BLaER1 treated with 17β-estradiol and CSF1 and Interleukin-3, amounts not matched to agents 10 nM and 100 nM (cell line): ENCODE measurements at regions not wholly inside any gene's neighbourhood (a gene's known extent, or its start where the extent isn't known, plus 50 kb on each side); places are given as distances from the start of the nearest gene placed in this dataset.
"Not testable (repeated sequence)": the region's sequence is repeated elsewhere in the genome, so short reads cannot be mapped to it uniquely, and the experiment has no call there.

ENCODE experiments used
- H3K27ac ChIP-seq, 11 experiments: shearing (Covaris generic); formaldehyde crosslinking; 2 replicates each; pipeline ENCODE4 v1.8.1; 2022
- H3K27me3 ChIP-seq, 11 experiments: shearing (Covaris generic); formaldehyde crosslinking; 2 replicates each; pipeline ENCODE4 v1.8.1; 2022
- H3K36me3 ChIP-seq, 11 experiments: shearing (Covaris generic); formaldehyde crosslinking; 2 replicates each; pipeline ENCODE4 v1.8.1; 2022
- H3K4me1 ChIP-seq, 10 experiments: shearing (Covaris generic); formaldehyde crosslinking; 2 replicates each; pipeline ENCODE4 v1.8.1; 2022
- H3K4me2 ChIP-seq, 11 experiments: shearing (Covaris generic); formaldehyde crosslinking; 2 replicates each; pipeline ENCODE4 v1.8.1; 2022
- H3K4me3 ChIP-seq, 10 experiments: shearing (Covaris generic); formaldehyde crosslinking; 2 replicates each; pipeline ENCODE4 v1.8.1; 2022
- H3K9ac ChIP-seq, 11 experiments: shearing (Covaris generic); formaldehyde crosslinking; 2 replicates each; pipeline ENCODE4 v1.8.1; 2022
- H3K9me3 ChIP-seq, 11 experiments: shearing (Covaris generic); formaldehyde crosslinking; replicated peaks in 1 of 11; 2 replicates each; pipeline ENCODE4 v1.8.1; 2022
- H4K20me1 ChIP-seq, 11 experiments: shearing (Covaris generic); formaldehyde crosslinking; 2 replicates each; pipeline ENCODE4 v1.8.1; 2022
- Cebpa-rat ChIP-seq, 11 experiments: shearing (Covaris generic); IDR thresholded peaks; 2 replicates each; pipeline ENCODE4 v1.8.1; 2022

DNA sequence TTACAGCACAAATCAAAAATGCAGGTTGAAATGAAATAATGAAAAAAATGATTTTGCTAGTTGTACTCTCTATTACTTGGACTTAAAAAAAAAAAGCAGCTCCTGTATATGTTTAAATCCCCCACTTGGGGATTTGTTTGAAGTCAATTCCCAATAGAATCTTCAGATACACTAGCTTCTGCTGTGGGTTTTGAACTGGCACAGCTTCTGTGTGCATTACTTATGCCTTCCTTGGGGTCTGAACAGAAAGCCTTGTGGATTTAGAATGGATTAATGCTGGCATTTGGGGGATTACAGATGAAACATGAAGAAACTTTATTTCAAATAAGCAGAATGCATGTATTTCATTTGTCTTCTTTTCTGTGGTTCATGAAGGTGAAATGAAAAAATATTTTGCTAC is 513.2 kb upstream of the TBL1XR1 start:
- Histone ChIP-seq H3K4me1 (peaks cover 24 to 69% (median 54%) of the 10 kb centered on the region in 10 experiments), H3K9ac (no peak overlapping the region), H3K4me2 (peak overlapping the region in 8 of 11 experiments; percentile 1 to 56 (median 17); a peak in 7 of 22 replicates), H3K4me3 (no peak overlapping the region), H3K27ac (no peak overlapping the region), H4K20me1 (no peaks in the 10 kb centered on the region), H3K9me3 (peaks cover 0 to 23% (median 9%) of the 10 kb centered on the region in 11 experiments; a peak in 13 of 22 replicates), H3K36me3 (no peaks in the 10 kb centered on the region), H3K27me3 (no peaks in the 10 kb centered on the region)
- TF ChIP-seq Cebpa-rat (IDR thresholded peaks at IDR 0.05): no peak

DNA sequence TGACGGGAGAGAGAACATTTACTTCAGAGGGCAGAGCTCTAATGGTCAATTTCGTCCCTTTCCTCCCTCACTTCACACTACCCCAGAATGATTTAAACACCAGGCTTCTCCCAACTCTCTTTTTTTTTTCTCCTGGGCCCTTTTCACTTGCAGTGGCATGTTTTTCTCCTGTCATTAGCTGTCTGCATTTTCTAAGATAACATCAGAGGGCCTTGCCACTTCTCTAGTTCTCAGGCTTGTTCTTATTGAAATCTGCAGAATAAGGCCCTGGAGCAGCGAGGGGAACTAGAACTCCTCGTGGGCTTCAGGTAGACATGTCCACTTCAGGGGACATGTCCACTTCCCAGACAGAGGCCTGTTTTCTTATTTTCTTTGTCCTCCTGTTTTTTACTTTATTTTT is 514.4 kb upstream of the TBL1XR1 start:
- Histone ChIP-seq H3K9ac (0 out of 22 replicates have a peak overlapping the region, but pooled peaks of 1 of the 11 experiments have one; percentile 7), H4K20me1 (no peaks in the 10 kb centered on the region), H3K9me3 (peaks cover 0 to 33% (median 14%) of the 10 kb centered on the region in 11 experiments; a peak in 14 of 22 replicates), H3K36me3 (no peaks in the 10 kb centered on the region; a peak in 1 of 22 replicates), H3K27me3 (no peaks in the 10 kb centered on the region), H3K4me1 (peaks cover 30 to 66% (median 51%) of the 10 kb centered on the region in 10 experiments), H3K27ac (no peak overlapping the region), H3K4me2 (peak overlapping the region in 8 of 11 experiments; percentile 4 to 56 (median 27); a peak in 11 of 22 replicates), H3K4me3 (no peak overlapping the region)
- no peak for TF ChIP-seq Cebpa-rat (IDR thresholded peaks at IDR 0.05)

DNA sequence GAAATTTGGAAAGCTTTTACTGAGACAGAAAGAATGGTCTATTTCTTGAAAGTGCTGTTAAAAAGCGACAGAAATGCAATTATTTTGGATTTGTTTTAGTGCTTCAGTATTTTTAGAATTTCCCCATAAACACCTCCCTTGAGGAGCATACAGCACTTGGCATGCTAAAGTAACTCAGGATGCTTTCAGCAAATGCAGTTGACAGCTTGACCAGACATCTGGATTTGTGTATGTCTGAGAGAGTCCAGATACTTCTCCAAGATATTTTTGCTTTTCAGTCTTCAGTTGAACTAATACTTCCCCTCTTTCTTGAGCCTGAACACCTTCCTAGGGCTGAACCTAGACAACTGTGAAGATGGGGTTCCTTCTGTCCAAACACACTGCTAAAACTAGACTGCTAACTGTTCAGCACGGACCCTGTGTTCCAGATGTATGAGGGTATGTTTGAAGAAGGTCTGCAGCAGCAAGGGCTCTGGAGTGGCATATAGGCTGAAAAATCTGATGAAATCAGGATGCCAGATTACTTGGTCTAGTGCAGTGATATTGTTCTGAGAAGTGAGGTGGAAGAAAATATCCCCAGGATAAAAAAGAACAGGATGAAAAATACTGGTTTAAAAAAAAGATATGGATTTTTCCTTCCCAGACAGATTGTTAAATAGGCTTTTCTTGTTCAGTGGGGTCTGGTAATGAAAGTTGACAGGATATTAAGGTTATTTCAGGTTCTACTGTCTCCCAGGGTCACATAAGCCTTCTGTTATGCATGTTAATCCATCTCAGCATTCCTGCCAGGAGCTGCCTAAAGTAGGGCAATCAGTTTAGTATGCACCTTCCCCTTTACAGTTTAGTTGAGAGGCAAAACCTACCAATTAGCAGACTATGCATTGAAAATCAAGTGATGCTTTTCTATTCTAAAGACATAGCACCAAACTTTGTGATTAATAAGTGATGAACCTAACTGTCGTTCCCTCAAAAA is 516.9 kb upstream of the TBL1XR1 start:
- TF ChIP-seq Cebpa-rat (IDR thresholded peaks at IDR 0.05): no peak
- H3K4me3 ChIP-seq: no peak overlapping the region
- H3K9ac ChIP-seq: 0 out of 22 replicates have a peak overlapping the region, but pooled peaks of 1 of the 11 experiments have one; percentile 19
- peaks cover 30 to 63% (median 46%) of the 10 kb centered on the region in 10 experiments for H3K4me1 ChIP-seq
- H3K27me3 ChIP-seq: no peaks in the 10 kb centered on the region
- H4K20me1 ChIP-seq: no peaks in the 10 kb centered on the region
- peaks cover 0 to 8% (median 0%) of the 10 kb centered on the region in 11 experiments; a peak in 2 of 22 replicates for H3K36me3 ChIP-seq
- peaks cover 0 to 39% (median 24%) of the 10 kb centered on the region in 11 experiments; a peak in 18 of 22 replicates for H3K9me3 ChIP-seq
- H3K27ac ChIP-seq: peak overlapping the region in 4 of 11 experiments; percentile 8 to 40 (median 30); a peak in 2 of 22 replicates
- peak overlapping the region; percentile 23 to 79 (median 63) for H3K4me2 ChIP-seq

DNA sequence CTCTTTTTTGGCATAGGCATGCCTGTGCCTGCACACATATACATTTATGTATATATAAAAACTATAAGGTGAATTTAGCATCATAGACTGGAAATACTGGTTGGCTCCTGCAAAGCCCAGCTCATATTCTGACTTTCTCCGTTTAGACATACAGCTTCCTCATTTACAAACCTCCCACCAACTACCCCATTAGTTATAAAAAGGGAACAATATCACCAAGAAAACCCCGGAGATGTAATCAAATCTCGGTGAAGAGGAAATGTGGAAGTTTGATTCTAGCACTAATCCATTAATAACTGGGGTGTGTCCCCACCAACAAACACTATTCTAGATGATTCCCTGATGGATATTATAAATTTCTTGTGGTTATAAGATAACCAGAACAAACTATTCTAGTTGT is 517.7 kb upstream of the TBL1XR1 start:
- H3K36me3 ChIP-seq: peaks cover 0 to 10% (median 0%) of the 10 kb centered on the region in 11 experiments; a peak in 2 of 22 replicates
- peaks cover 30 to 63% (median 46%) of the 10 kb centered on the region in 10 experiments for H3K4me1 ChIP-seq
- peak overlapping the region; percentile 23 to 79 (median 63) for H3K4me2 ChIP-seq
- no peaks in the 10 kb centered on the region for H4K20me1 ChIP-seq
- peak overlapping the region in 3 of 11 experiments; percentile 24 to 40 (median 33); a peak in 3 of 22 replicates for H3K27ac ChIP-seq
- H3K9me3 ChIP-seq: peaks cover 0 to 44% (median 32%) of the 10 kb centered on the region in 11 experiments; a peak in 19 of 22 replicates
- TF ChIP-seq Cebpa-rat (IDR thresholded peaks at IDR 0.05): no peak
- H3K9ac ChIP-seq: no peak overlapping the region
- no peaks in the 10 kb centered on the region for H3K27me3 ChIP-seq
- no peak overlapping the region for H3K4me3 ChIP-seq

DNA sequence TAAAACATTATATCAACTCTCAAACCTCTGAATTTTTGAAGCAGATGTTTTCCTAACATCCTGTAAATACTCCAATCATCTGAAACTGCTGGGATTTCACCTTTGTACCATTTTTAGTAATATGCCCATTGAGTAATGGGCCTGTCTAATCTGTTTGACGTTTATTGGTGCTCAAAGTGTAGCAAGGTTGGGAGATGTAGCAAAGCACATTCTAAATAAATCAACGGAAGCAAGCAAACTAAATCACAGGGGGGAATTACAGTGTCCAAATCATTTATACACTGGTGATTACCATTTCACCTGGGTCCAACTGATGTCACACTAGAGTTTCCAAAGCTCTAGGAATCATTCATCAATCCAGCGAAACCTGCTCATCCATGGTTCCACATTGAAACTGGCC is 518.7 kb upstream of the TBL1XR1 start:
- Histone ChIP-seq H3K4me1 (peaks cover 30 to 54% (median 40%) of the 10 kb centered on the region in 10 experiments), H3K9me3 (peaks cover 4 to 55% (median 42%) of the 10 kb centered on the region in 11 experiments; a peak in 21 of 22 replicates), H3K9ac (no peak overlapping the region), H3K4me2 (peak overlapping the region in 5 of 11 experiments; percentile 35 to 79 (median 64); a peak in 8 of 22 replicates), H3K27me3 (no peaks in the 10 kb centered on the region), H3K36me3 (peaks cover 0 to 12% (median 0%) of the 10 kb centered on the region in 11 experiments; a peak in 3 of 22 replicates), H4K20me1 (no peaks in the 10 kb centered on the region), H3K27ac (peak overlapping the region in 1 of 11 experiments; percentile 33; a peak in 1 of 22 replicates), H3K4me3 (no peak overlapping the region)
- TF ChIP-seq Cebpa-rat (IDR thresholded peaks at IDR 0.05): no peak

DNA sequence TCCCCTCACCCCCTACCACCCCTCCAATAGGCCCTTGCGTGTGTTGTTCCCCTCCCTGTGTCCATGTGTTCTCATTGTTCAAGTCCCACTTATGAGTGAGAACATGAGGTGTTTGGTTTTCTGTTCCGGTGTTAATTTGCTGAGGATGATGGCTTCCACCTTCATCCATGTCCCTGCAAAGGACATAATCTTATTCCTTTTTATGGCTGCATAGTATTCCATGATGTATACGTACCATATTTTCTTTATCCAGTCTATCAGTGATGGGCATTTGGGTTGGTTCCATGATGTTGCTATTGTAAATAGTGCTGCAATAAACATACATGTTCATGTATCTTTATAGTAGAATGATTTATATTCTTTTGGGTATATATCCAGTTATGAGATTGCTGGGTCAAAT is 523.6 kb upstream of the TBL1XR1 start:
- H3K27me3 ChIP-seq, H3K4me2 ChIP-seq, H3K9ac ChIP-seq, H3K27ac ChIP-seq, H4K20me1 ChIP-seq: not testable (repeated sequence)
- H3K4me1 ChIP-seq: peaks cover 41 to 55% (median 48%) of the 10 kb centered on the region in 10 experiments
- peaks cover 6 to 63% (median 50%) of the 10 kb centered on the region in 11 experiments; a peak in 21 of 22 replicates for H3K9me3 ChIP-seq
- H3K36me3 ChIP-seq: peaks cover 0 to 13% (median 0%) of the 10 kb centered on the region in 11 experiments; a peak in 3 of 22 replicates
- 0 out of 20 replicates have a peak overlapping the region, but pooled peaks of 1 of the 10 experiments have one; percentile 8 for H3K4me3 ChIP-seq

DNA sequence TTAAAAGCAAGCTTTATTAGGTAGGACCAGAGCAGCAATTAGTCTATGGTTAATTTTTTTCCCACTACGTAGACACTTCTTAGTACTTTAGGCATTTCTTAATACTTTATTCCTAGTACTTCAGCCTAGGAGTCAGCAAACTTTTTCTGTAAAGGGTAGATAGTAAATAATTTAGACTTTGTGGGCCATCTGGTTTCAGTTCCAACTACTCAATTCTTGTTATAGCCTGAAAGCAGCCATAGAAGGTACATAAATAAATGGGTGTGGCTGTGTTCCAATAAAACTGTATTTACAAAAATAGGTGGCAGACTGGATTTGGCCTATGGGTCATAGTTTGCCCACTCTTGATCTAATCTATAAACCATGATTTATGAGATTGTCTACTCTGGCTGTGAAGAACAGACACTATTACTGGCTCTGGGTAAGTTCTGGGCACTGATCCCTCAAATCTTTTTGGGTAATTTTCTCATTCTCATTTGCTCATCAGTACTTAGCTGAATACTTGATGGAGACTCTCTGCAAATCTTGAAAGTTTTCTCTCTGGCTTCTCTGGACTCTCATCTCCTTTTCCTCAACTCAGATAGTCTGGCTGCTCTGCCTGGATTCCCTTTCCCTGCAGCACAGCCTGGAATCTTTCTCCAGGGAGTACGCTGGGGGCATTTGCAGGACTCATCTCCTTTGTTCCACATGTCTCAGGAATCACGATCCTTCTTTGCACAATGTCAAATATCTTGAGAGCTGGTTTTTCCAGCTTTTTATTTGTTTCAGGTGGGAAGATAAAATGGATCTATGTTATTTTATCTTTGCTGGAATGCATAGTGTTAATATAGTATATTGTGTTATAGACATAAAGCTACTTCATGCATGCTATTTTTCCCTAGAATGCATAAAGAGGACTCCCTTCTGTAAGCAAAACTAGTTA is 524.8 kb upstream of the TBL1XR1 start:
- Histone ChIP-seq H3K27me3 (no peaks in the 10 kb centered on the region), H3K36me3 (peaks cover 0 to 19% (median 0%) of the 10 kb centered on the region in 11 experiments; a peak in 5 of 22 replicates), H4K20me1 (no peaks in the 10 kb centered on the region), H3K4me2 (peak overlapping the region; percentile 49 to 95 (median 79)), H3K27ac (peak overlapping the region in 10 of 11 experiments; percentile 4 to 89 (median 80); a peak in 18 of 22 replicates), H3K4me1 (peaks cover 53 to 62% (median 57%) of the 10 kb centered on the region in 10 experiments), H3K4me3 (peak overlapping the region in 6 of 10 experiments; percentile 1 to 50 (median 22); a peak in 8 of 20 replicates), H3K9me3 (peaks cover 6 to 63% (median 48%) of the 10 kb centered on the region in 11 experiments; a peak in 21 of 22 replicates), H3K9ac (peak overlapping the region in 7 of 11 experiments; percentile 12 to 67 (median 19); a peak in 13 of 22 replicates)
- TF ChIP-seq Cebpa-rat (IDR thresholded peaks at IDR 0.05): no peak
